ENCODE measurements at regions not wholly inside any gene's neighbourhood (a gene's known extent, or its start where the extent isn't known, plus 50 kb on each side); places are given as distances from the start of the nearest gene placed in this dataset.
"Not testable (repeated sequence)": the region's sequence is repeated elsewhere in the genome, so short reads cannot be mapped to it uniquely, and the experiment has no call there.

- not testable (repeated sequence) for TF ChIP-seq CTCF, POLR2A (IDR thresholded peaks at IDR 0.05)
Measured at GRCh38 chr22:11361496-11361895, 4166.5 kb upstream of the OR11H1 start.
